ENCODE measurements at regions not wholly inside any gene's neighbourhood (a gene's known extent, or its start where the extent isn't known, plus 50 kb on each side); places are given as distances from the start of the nearest gene placed in this dataset.

GRCh38 chr11:120013325-120014250 lies 124.3 kb downstream of the TRIM29 start:
- peak; percentile 8 for DNase-seq (ENCODE audit: low spot score)

DNA sequence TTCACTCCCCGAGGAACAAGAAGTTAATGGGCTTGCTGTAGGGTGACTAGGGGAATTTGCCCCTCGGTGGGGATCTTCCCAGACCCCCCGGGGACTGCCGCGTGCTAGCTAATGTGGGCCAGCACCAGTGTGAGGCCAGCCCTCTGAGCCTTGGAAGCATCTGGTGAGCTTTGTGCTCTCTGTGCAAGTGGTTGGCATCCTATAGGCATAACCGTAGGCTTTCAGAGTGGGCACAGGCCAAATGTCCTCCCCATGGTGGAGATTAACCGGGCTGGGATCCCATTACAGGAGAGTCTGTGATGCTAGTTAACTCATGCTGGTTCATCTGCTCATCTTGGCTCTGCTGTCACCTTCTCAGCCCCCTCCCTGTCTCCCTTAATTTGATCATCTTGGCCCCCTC lies 125.7 kb downstream of the TRIM29 start:
- DNase-seq (ENCODE audit: low spot score) = no peak

GRCh38 chr11:120011836-120012235 lies 126.1 kb downstream of the TRIM29 start:
- no peak for DNase-seq (ENCODE audit: low spot score)

GRCh38 chr11:120010775-120011174 lies 127.1 kb downstream of the TRIM29 start:
- no peak for DNase-seq (ENCODE audit: low spot score)

DNA sequence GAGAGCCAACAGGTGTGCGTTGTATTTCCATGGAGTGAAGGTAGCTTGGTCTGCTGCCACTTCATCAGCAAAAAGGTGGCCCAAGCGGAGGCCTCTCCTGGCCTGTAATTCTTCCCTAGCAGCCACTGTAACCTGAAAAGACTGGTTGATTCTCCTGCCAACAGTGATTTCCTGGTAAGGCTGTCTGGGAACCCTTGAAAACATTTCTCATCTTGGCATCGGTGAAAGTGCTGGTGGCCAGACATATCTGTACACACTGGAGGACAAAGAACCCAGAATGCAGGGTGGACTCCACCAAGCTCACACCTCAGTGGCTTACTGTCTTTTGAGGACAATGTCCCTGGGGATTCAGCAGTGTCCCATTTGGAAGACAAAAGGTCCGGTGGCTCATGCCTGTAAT lies 128.0 kb downstream of the TRIM29 start:
- DNase-seq (ENCODE audit: low spot score) = no peak

GRCh38 chr11:120007144-120007543 lies 130.8 kb downstream of the TRIM29 start:
- no peak for DNase-seq (ENCODE audit: low spot score)

DNA sequence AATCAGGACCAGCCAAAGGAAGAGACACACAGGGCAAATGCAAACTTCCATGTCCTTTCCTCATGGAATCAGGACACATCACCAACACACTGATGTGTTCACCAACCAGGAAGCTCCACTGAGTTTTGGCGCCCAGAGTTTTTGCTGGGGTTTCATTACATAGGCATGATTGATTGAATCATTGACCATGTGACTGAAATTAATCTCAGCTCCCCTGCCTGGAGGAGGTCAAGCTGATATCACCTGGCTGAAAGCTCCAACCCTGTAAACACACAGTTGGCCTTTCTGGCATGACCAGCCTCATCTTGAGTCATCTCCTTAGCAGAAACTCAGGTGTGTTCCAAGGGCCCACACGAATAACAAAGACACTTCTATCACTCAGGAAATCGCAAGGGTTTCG lies 133.2 kb downstream of the TRIM29 start:
- DNase-seq (ENCODE audit: low spot score) = no peak

DNA sequence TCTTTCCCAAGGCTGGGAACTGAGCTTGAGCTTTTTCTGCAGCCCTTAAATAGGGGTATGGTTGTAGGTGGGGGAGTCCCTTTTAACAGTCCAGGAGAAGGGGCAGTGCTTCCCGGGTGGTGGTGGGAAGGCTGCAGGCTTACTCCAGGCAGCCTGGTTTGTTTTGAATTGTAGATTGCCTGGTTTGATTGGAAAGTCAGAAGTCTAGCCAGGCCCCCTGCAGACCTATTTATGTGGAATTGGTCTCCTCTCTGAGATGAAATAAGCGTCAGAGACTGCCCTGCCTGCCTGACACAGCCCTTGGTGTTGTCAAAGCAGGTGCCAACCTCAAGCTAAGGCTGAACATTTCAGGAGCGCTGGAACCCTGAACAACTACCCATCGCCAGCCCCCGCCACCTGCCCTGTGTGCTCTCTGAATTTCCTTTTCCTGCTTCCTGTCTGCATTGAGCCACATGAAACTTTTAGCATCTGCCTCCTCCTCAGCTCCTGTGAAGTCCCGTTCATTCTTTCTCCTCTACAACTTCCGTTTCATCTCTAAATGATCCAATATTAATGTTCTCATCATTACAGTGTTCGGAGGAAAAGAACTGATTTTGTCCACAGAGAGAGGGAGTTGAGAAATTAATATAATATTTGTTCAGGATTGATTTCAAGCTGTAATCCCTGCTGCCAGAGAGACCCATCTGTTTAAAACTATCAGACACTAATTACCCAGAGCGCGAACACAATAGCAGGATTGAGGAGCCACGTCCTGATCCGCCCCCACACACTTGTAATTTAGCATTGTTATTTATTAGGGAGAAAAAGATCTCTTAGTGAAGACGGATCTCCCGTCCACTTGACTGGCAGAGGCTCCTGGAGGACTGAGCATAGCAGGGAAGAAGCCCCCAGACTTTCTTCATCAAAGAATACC lies 136.5 kb downstream of the TRIM29 start:
- DNase-seq (ENCODE audit: low spot score) = no peak

GRCh38 chr11:119999220-119999619 lies 138.7 kb downstream of the TRIM29 start:
- DNase-seq (ENCODE audit: low spot score) = no peak

DNA sequence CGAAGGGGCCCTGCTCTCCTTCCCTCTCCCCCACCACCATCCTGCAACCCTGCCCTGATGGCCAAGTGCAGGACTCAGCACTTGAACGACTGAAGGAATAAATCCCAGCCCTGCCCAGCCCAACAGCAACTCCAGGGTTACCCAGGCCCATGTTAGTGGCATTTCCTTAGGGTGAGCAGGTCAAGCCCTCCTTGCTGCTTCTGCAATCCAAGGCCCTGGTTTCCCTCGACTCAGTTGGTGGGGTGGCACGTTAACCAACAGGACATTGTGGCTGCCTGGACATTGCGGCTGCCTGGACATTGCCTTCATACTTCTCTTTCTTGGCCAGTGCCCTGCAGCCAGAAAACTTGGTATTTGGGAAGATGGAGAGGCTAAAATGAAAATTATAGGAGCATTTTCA lies 141.4 kb downstream of the TRIM29 start:
- no peak for DNase-seq (ENCODE audit: low spot score)

- DNase-seq (ENCODE audit: low spot score) = no peak
Observed at GRCh38 chr11:119995730-119996491, 142.0 kb downstream of the TRIM29 start.

GRCh38 chr11:119993722-119994121 lies 144.2 kb downstream of the TRIM29 start:
- DNase-seq (ENCODE audit: low spot score) = no peak

GRCh38 chr11:119992171-119993051 lies 145.5 kb downstream of the TRIM29 start:
- DNase-seq (ENCODE audit: low spot score) = no peak

GRCh38 chr11:119991669-119992068 lies 146.2 kb downstream of the TRIM29 start:
- DNase-seq (ENCODE audit: low spot score) = no peak

DNA sequence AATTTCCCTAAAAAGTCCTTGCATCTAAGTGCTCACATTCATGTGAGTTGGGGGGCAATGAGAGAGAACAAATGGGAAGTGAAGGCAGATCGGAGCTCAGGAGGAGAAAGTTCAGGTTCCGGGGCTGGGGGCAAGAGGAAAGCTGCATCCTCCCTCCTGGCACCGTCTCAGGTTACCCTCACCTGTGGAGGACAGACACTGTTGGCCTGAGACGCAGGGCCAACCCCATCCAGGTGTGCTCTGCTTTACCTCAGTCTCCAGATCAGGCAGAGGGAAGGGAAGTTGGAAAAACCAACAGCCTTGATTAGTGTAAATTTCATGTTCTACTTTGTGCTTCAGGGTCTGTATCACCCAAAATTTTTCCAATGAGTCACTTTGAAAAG lies 146.9 kb downstream of the TRIM29 start:
- no peak for DNase-seq (ENCODE audit: low spot score)

DNA sequence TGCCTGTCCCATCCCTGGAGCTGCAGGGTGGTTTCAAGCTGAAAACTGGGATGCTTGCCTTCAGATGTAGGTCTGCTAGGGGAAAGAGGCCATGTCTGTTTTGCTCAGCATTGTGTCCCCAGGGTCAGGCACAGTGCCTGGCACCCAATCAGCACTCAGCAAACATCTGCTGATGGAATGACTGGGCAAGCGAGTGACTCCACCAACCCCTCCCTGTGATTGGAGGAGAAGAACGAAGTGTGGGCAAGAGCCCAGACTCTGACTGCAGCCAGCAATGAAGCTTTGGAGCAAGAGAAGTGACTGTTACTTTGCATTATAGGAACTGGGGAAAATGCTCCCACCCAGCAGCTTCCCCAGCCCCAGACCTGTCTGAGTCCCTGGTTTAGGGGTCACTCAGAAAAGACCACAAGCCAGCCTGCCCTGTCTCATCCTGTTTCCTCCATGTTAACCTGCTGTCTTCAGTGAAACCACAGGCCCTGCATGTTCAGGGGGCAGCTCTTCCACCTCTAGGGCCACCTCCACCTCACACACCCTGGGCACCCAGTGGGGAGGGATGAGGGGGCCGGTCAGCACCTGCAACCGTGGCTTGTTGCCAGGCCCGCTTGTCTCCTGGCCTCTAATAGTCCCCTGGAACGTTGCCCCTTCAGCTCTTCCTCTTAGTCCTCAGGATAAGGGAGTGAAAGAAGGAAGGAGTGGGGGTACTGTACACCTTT lies 147.4 kb downstream of the TRIM29 start:
- DNase-seq (ENCODE audit: low spot score) = no peak

- no peak for DNase-seq (ENCODE audit: low spot score)
Observed at GRCh38 chr11:119989159-119989821, 148.6 kb downstream of the TRIM29 start.

GRCh38 chr11:119985551-119985950 lies 152.4 kb downstream of the TRIM29 start:
- DNase-seq (ENCODE audit: low spot score) = no peak

DNA sequence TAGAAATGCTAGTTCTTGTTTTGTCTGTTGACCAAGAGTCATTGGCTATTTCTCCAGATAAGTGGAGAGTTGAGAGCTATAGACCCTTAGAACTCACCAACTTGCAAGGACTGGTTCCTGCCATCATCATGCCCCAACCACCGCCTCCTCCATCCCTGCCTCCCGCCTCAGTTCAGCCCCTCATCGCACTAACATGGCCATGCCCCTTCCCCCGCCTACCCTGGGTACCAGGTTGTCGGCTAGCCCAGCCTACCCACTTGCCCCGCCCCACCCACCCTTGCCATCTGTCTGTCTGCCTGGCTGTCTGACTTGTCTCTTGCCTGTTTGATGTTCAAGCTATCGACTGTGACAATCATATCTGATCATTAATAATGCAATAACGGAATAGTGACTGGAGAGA lies 154.1 kb downstream of the TRIM29 start:
- no peak for DNase-seq (ENCODE audit: low spot score)

- no peak for DNase-seq (ENCODE audit: low spot score)
Observed at GRCh38 chr11:119983240-119983732, 154.6 kb downstream of the TRIM29 start.
